HEK293 (cell line): ENCODE measurements at regions not wholly inside any gene's neighbourhood (a gene's known extent, or its start where the extent isn't known, plus 50 kb on each side); places are given as distances from the start of the nearest gene placed in this dataset.

Source experiments
- BCL11A ChIP-seq: fragments of 450-650 bp; formaldehyde crosslinking; IDR thresholded peaks from 2 replicates; pipeline ENCODE4 v1.5.1; 2016; ENCODE audit warnings: low read depth, missing biosample characterization, missing genetic modification characterization
- BCL11B ChIP-seq: fragments of 450-650 bp; formaldehyde crosslinking; IDR thresholded peaks from 2 replicates; pipeline ENCODE4 v1.5.1; 2016; ENCODE audit warnings: low read depth, missing biosample characterization, missing genetic modification characterization
- FEZF1 ChIP-seq: fragments of 450-650 bp; formaldehyde crosslinking; IDR thresholded peaks from 2 replicates; pipeline ENCODE4 v1.5.1; 2016; ENCODE audit warnings: missing biosample characterization, missing genetic modification characterization
- GLIS2 ChIP-seq: fragments of 450-650 bp; formaldehyde crosslinking; IDR thresholded peaks from 2 replicates; pipeline ENCODE4 v1.5.1; 2016; ENCODE audit warnings: missing biosample characterization, missing genetic modification characterization
- HOXD13 ChIP-seq: sonication (generic); formaldehyde crosslinking; IDR thresholded peaks from 2 replicates; pipeline ENCODE4 v1.8.0; 2022; ENCODE audit warnings: missing genetic modification reagents, borderline replicate concordance
- KLF1 ChIP-seq: fragments of 450-650 bp; formaldehyde crosslinking; IDR thresholded peaks from 2 replicates; pipeline ENCODE4 v1.5.1; 2016; ENCODE audit warnings: missing biosample characterization, missing genetic modification characterization
- KLF16 ChIP-seq: fragments of 450-650 bp; formaldehyde crosslinking; IDR thresholded peaks from 2 replicates; pipeline ENCODE4 v1.5.1; 2017; ENCODE audit warnings: missing biosample characterization, missing genetic modification characterization
- KLF8 ChIP-seq: fragments of 450-650 bp; formaldehyde crosslinking; IDR thresholded peaks from 2 replicates; pipeline ENCODE4 v1.5.1; 2016; ENCODE audit warnings: missing biosample characterization, missing genetic modification characterization
- MYNN ChIP-seq: fragments of 450-650 bp; formaldehyde crosslinking; IDR thresholded peaks from 2 replicates; pipeline ENCODE4 v1.5.1; 2016; ENCODE audit warnings: missing biosample characterization, missing genetic modification characterization, borderline replicate concordance
- SALL2 ChIP-seq: fragments of 450-650 bp; formaldehyde crosslinking; IDR thresholded peaks from 2 replicates; pipeline ENCODE4 v1.5.0; 2017; ENCODE audit warnings: missing biosample characterization, mild to moderate bottlenecking, missing genetic modification characterization, borderline replicate concordance
- TCF7L2 ChIP-seq: IDR thresholded peaks from 2 replicates; pipeline ENCODE4 v1.6.1; 2011; ENCODE audit warnings: low read depth, mild to moderate bottlenecking, inconsistent platforms, low read length, moderate library complexity, borderline replicate concordance
- TRIM28 ChIP-seq: IDR thresholded peaks from 2 replicates; pipeline ENCODE4 v1.6.1; 2011; ENCODE audit warnings: low read length, control low read depth, borderline replicate concordance
- ZBTB1 ChIP-seq: fragments of 450-650 bp; formaldehyde crosslinking; IDR thresholded peaks from 2 replicates; pipeline ENCODE4 v1.5.1; 2016; ENCODE audit warnings: missing biosample characterization, missing genetic modification characterization
- ZBTB20 ChIP-seq: fragments of 450-650 bp; formaldehyde crosslinking; IDR thresholded peaks from 2 replicates; pipeline ENCODE4 v1.5.1; 2016; ENCODE audit warnings: missing biosample characterization, missing genetic modification characterization
- ZFHX2 ChIP-seq: fragments of 450-650 bp; formaldehyde crosslinking; conservative IDR thresholded peaks from 2 replicates; pipeline ENCODE4 v1.5.1; 2016; ENCODE audit warnings: missing biosample characterization, missing genetic modification characterization
- ZIC2 ChIP-seq: fragments of 450-650 bp; formaldehyde crosslinking; IDR thresholded peaks from 2 replicates; pipeline ENCODE4 v1.5.1; 2016; ENCODE audit warnings: missing biosample characterization, missing genetic modification characterization
- ZNF155 ChIP-seq: fragments of 450-650 bp; formaldehyde crosslinking; IDR thresholded peaks from 2 replicates; pipeline ENCODE4 v1.5.1; 2016; ENCODE audit warnings: missing biosample characterization, missing genetic modification characterization
- ZNF16 ChIP-seq: fragments of 450-650 bp; formaldehyde crosslinking; IDR thresholded peaks from 2 replicates; pipeline ENCODE4 v1.5.1; 2016; ENCODE audit warnings: low read depth, missing biosample characterization, missing genetic modification characterization
- ZNF174 ChIP-seq: fragments of 450-650 bp; formaldehyde crosslinking; IDR thresholded peaks from 2 replicates; pipeline ENCODE4 v1.5.0; 2017; ENCODE audit warnings: missing biosample characterization, mild to moderate bottlenecking, missing genetic modification characterization
- ZNF19 ChIP-seq: fragments of 450-650 bp; formaldehyde crosslinking; IDR thresholded peaks from 2 replicates; pipeline ENCODE4; 2016; ENCODE audit warnings: missing biosample characterization, missing genetic modification characterization, low read depth
- ZNF221 ChIP-seq: fragments of 450-650 bp; formaldehyde crosslinking; IDR thresholded peaks from 2 replicates; pipeline ENCODE4 v1.5.1; 2017; ENCODE audit warnings: missing biosample characterization, missing genetic modification characterization, borderline replicate concordance
- ZNF302 ChIP-seq: fragments of 450-650 bp; formaldehyde crosslinking; IDR thresholded peaks from 2 replicates; pipeline ENCODE4 v1.5.1; 2016; ENCODE audit warnings: missing biosample characterization, missing genetic modification characterization, low read depth
- ZNF354C ChIP-seq: fragments of 450-650 bp; formaldehyde crosslinking; IDR thresholded peaks from 2 replicates; pipeline ENCODE4 v1.5.1; 2016; ENCODE audit warnings: missing biosample characterization, missing genetic modification characterization, low read depth, borderline replicate concordance
- ZNF501 ChIP-seq: fragments of 450-650 bp; formaldehyde crosslinking; IDR thresholded peaks from 2 replicates; pipeline ENCODE4 v1.5.1; 2016; ENCODE audit warnings: missing biosample characterization, missing genetic modification characterization
- ZNF544 ChIP-seq: fragments of 450-650 bp; formaldehyde crosslinking; IDR thresholded peaks from 2 replicates; pipeline ENCODE4 v1.5.0; 2017; ENCODE audit warnings: missing biosample characterization, missing genetic modification characterization
- ZNF768 ChIP-seq: fragments of 450-650 bp; formaldehyde crosslinking; IDR thresholded peaks from 2 replicates; pipeline ENCODE4 v1.5.1; 2018; ENCODE audit warnings: missing biosample characterization, mild to moderate bottlenecking, missing genetic modification characterization
- ZNF792 ChIP-seq: fragments of 450-650 bp; formaldehyde crosslinking; IDR thresholded peaks from 2 replicates; pipeline ENCODE4 v1.5.1; 2016; ENCODE audit warnings: missing biosample characterization, missing genetic modification characterization
- TF ChIP-seq, protein P1 (sequence below): fragments of 450-650 bp; formaldehyde crosslinking; IDR thresholded peaks from 2 replicates; pipeline ENCODE4 v1.5.1; 2017; ENCODE audit warnings: missing biosample characterization, mild to moderate bottlenecking, missing genetic modification characterization, moderate library complexity
- TF ChIP-seq, protein P2 (sequence below): fragments of 450-650 bp; formaldehyde crosslinking; conservative IDR thresholded peaks from 2 replicates; pipeline ENCODE4 v1.5.1; 2016; ENCODE audit warnings: low read depth, missing biosample characterization, missing genetic modification characterization
- TF ChIP-seq, protein P3 (sequence below): fragments of 450-650 bp; formaldehyde crosslinking; IDR thresholded peaks from 2 replicates; pipeline ENCODE4 v1.5.1; 2016; ENCODE audit warnings: missing biosample characterization, missing genetic modification characterization

DNA sequence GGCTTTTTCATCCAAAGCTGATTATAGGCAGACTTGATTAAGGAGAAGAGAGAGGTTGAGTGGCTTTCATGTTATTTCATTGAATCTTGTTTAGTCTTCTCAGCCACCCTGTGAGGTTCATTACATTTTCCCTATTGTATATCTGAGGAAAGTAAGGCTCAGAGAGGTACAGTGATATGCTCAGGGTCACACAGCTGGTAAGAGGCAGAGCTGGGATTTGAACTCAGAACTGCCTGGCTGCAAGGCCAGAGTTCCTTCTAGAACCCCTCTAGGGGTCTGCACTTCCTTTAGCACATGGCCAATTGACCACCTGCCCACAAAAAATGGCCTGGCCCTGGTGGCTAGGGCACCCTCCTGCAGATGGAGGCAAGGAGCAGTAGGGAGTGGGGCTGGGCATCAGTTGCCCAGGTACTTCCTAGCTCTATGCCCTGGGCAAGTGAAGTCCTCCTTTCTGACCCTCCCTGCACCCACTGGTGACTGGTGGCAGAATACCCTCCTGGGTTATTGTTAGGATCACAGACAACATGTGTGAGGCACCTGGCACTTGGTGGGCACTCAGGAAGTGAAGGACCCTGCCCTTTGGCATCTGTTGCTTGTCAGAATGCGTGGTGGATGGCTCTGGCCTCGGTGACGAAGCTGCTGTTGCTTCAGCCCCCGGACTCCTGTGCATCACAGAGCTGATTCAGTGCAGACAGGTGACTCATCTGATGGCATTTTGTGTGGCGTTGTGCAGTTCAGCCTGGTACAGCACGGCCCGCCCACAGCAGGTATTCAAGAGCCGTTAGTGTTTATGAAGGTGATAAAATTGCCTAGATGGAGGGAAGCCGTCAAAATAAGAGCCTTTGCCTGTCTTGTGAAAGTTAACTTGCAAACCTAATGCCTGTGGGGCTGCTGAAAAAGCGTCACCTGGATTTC lies 115.8 kb downstream of the SLC25A47 start (continued):
- peak; percentile 94 for TF ChIP-seq ZFHX2 (tag by site-specific recombination)
- no peak for TF ChIP-seq ZNF221 (tag by site-specific recombination)
- no peak for TF ChIP-seq ZNF354C (tag by site-specific recombination)
- TF ChIP-seq KLF8 (tag by site-specific recombination): peak; percentile 93
- TF ChIP-seq SALL2 (tag by site-specific recombination): no peak
- TF ChIP-seq FEZF1 (tag by site-specific recombination): peak; percentile 78
- TF ChIP-seq MYNN: peak; percentile 99
- TF ChIP-seq TRIM28: no peak
- TF ChIP-seq ZNF501 (tag by site-specific recombination): no peak
- no peak for TF ChIP-seq ZNF155 (tag by site-specific recombination)
- 0 out of 2 replicates have a peak, but pooled peaks have one; percentile 16 for TF ChIP-seq KLF16 (tag by site-specific recombination)
- TF ChIP-seq, protein P1, sequence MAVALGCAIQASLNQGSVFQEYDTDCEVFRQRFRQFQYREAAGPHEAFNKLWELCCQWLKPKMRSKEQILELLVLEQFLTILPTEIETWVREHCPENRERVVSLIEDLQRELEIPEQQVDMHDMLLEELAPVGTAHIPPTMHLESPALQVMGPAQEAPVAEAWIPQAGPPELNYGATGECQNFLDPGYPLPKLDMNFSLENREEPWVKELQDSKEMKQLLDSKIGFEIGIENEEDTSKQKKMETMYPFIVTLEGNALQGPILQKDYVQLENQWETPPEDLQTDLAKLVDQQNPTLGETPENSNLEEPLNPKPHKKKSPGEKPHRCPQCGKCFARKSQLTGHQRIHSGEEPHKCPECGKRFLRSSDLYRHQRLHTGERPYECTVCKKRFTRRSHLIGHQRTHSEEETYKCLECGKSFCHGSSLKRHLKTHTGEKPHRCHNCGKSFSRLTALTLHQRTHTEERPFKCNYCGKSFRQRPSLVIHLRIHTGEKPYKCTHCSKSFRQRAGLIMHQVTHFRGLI (tag by site-specific recombination): no peak
- TF ChIP-seq GLIS2 (tag by site-specific recombination): no peak
- TF ChIP-seq ZNF16: no peak
- TF ChIP-seq ZNF792: no peak
- TF ChIP-seq BCL11A (tag by site-specific recombination): peak; percentile 52; the same call in 1 of the 2 replicates
- TF ChIP-seq ZNF174 (tag by site-specific recombination): no peak
- TF ChIP-seq TCF7L2: no peak
- TF ChIP-seq, protein P2, sequence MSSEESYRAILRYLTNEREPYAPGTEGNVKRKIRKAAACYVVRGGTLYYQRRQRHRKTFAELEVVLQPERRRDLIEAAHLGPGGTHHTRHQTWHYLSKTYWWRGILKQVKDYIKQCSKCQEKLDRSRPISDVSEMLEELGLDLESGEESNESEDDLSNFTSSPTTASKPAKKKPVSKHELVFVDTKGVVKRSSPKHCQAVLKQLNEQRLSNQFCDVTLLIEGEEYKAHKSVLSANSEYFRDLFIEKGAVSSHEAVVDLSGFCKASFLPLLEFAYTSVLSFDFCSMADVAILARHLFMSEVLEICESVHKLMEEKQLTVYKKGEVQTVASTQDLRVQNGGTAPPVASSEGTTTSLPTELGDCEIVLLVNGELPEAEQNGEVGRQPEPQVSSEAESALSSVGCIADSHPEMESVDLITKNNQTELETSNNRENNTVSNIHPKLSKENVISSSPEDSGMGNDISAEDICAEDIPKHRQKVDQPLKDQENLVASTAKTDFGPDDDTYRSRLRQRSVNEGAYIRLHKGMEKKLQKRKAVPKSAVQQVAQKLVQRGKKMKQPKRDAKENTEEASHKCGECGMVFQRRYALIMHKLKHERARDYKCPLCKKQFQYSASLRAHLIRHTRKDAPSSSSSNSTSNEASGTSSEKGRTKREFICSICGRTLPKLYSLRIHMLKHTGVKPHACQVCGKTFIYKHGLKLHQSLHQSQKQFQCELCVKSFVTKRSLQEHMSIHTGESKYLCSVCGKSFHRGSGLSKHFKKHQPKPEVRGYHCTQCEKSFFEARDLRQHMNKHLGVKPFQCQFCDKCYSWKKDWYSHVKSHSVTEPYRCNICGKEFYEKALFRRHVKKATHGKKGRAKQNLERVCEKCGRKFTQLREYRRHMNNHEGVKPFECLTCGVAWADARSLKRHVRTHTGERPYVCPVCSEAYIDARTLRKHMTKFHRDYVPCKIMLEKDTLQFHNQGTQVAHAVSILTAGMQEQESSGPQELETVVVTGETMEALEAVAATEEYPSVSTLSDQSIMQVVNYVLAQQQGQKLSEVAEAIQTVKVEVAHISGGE (tag by site-specific recombination): no peak
- TF ChIP-seq HOXD13 (CRISPR knock-in tag): peak; percentile 57; the same call in 1 of the 2 replicates
- TF ChIP-seq BCL11B (tag by site-specific recombination): 0 out of 2 replicates have a peak, but pooled peaks have one; percentile 65
- peak; percentile 67 for TF ChIP-seq ZNF768 (tag by site-specific recombination)
- no peak for TF ChIP-seq ZNF302 (tag by site-specific recombination)
- TF ChIP-seq KLF1 (tag by site-specific recombination): peak; percentile 96
- peak; percentile 33; the same call in 1 of the 2 replicates for TF ChIP-seq ZIC2 (tag by site-specific recombination)
- TF ChIP-seq, protein P3, sequence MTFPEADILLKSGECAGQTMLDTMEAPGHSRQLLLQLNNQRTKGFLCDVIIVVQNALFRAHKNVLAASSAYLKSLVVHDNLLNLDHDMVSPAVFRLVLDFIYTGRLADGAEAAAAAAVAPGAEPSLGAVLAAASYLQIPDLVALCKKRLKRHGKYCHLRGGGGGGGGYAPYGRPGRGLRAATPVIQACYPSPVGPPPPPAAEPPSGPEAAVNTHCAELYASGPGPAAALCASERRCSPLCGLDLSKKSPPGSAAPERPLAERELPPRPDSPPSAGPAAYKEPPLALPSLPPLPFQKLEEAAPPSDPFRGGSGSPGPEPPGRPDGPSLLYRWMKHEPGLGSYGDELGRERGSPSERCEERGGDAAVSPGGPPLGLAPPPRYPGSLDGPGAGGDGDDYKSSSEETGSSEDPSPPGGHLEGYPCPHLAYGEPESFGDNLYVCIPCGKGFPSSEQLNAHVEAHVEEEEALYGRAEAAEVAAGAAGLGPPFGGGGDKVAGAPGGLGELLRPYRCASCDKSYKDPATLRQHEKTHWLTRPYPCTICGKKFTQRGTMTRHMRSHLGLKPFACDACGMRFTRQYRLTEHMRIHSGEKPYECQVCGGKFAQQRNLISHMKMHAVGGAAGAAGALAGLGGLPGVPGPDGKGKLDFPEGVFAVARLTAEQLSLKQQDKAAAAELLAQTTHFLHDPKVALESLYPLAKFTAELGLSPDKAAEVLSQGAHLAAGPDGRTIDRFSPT: peak; percentile 89; the same call in 1 of the 2 replicates
- TF ChIP-seq ZNF19 (tag by site-specific recombination): no peak
- no peak for TF ChIP-seq ZNF544 (tag by site-specific recombination)
- peak; percentile 69; the same call in 1 of the 2 replicates for TF ChIP-seq ZBTB1
- no peak for TF ChIP-seq ZBTB20 (tag by site-specific recombination)
